HG02884 (cell line): ENCODE measurements at regions not wholly inside any gene's neighbourhood (a gene's known extent, or its start where the extent isn't known, plus 50 kb on each side); places are given as distances from the start of the nearest gene placed in this dataset.
"Not testable (repeated sequence)": the region's sequence is repeated elsewhere in the genome, so short reads cannot be mapped to it uniquely, and the experiment has no call there.

Experiments used
- ATAC-seq: cut with Tn5 transposase; IDR thresholded peaks from one replicate; pipeline ENCODE4 v1.9.1; 2021; ENCODE audit warnings: mild to moderate bottlenecking, moderate library complexity; ENCODE audit not compliant: unreplicated experiment

- ATAC-seq: no peak
Observed at GRCh38 chr2:236767941-236768340, 198.3 kb downstream of the ACKR3 start.

DNA sequence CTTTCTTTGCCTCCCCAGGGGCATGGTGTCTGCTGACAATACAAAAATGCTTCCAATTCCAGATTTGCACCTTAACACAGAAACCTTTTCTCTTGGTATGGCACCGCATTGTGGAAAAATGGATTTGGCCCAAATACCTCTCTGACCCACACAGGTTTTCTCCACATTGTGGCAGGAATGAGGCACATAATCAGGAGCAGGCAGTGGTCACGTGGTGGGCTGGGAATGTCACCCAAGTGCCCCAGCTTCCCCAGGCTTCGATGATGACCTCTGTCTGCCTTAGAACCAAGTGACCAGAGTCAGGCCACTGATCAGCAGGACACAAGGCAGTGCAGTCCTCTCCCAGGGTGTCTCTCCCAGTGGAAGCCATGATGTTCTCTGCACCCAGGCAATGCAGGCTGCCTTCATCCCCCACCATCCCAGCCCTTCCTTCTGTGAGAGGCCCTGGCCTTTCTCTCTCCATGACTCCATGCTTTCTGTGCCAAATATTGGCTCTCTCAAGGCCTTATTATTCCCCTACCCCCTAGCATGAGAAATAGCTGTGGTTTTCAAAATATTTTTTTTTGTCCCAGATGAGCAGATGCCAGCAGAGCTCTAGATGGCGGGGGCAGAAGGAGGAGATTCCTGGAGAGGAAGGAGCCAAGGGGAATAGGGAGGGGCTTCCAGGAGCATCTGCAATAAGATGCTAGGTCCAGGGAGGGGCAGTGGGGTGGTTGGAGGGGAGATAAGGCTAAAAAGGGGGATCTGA lies 198.9 kb downstream of the ACKR3 start:
- no peak for ATAC-seq

DNA sequence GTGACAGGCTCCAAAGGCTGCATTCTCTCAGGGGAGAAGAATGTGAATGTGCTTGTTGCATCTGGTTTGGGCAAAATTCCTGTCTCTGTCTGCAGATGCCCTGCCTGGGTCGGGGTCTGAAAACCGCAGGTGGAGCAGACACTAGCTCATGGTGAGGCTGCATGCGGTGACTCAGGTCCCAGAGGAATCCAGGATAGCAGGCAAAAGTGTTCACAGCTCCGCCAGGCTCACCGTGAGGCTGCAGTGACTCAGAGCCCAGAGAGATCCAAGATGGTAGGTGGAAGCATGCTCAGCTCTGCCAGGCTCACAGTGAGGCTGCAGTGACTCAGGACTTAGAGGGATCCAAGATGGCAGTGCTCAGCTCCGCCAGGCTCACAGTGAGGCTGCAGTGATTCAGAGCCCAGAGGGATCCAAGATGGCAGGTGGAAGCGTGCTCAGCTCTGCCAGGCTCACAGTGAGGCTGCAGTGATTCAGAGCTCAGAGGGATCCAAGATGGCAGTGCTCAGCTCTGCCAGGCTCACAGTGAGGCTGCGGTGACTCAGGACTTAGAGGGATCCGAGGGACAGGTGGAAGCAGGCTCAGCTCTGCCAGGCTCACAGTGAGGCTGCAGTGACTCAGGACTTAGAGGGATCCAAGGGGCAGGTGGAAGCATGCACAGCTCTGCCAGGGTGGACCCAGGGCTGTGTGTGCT lies 200.5 kb downstream of the ACKR3 start:
- ATAC-seq: no peak

- ATAC-seq: no peak
Observed at GRCh38 chr2:236772220-236772837, 202.7 kb downstream of the ACKR3 start.

DNA sequence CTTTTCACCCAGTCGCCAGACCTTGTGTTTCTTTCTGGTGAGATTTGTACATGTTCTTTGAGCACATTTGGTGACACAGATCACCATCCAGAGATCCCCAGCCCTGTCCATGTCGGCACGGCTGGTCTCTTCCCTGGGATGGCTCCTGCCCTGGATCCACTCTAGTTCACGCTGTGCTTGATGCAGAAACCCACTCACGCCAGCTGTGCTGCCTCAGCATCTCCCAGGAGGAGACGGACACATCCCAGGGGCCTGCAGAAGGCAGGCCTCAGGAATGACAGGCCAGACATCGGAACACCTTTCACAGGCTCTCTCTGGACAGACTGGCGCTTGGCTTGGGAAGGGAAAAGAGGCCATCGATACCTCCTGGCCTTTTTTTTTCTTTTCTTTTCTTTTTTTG lies 203.6 kb downstream of the ACKR3 start:
- no peak for ATAC-seq

DNA sequence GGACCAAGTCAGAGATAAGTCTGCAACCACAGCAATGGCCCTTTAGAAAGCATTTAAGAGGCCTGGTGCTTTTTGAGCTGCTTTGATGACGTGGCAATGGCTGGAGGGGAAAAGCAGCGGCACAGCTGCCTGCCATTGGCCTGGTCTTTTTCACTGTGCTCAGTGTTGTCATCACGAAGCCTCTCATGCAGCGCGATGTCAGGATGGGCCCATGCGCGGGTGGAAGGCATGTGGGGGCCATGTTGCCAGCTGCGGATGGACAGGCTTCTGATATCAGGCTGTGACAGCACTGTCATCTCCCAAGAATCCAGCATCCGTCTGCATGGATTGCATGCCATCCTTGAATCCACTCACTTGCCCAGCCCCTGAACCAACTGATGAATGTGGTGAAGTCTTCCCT lies 204.5 kb downstream of the ACKR3 start:
- no peak for ATAC-seq

GRCh38 chr2:236775511-236775910 lies 205.9 kb downstream of the ACKR3 start:
- ATAC-seq: no peak

DNA sequence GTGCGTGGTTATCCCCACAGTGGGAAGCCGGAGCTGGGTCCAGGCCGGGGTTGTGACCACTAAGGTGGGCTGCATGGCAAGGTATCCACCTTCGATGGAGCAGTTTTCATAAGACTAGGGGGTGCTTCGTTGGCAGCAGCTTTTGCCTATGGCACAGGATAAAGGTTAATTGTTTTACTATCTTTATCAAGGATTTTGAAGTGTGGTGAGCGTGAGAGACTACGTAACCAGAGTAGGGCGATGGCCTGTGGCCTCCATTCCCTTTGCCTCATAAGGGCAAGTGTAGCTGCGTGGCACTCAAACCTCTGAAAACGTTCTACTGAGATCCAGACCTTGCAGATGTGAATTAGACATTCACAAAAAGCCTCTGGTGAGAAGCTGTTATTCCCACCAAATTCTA lies 206.6 kb downstream of the ACKR3 start:
- no peak for ATAC-seq

- ATAC-seq: no peak
Observed at GRCh38 chr2:236776695-236777251, 207.1 kb downstream of the ACKR3 start.

- ATAC-seq: no peak
Observed at GRCh38 chr2:236777408-236777807, 207.8 kb downstream of the ACKR3 start.

- ATAC-seq: no peak
Observed at GRCh38 chr2:236781933-236782816, 212.6 kb downstream of the ACKR3 start.

- ATAC-seq: no peak
Observed at GRCh38 chr2:236782938-236783337, 213.3 kb downstream of the ACKR3 start.

DNA sequence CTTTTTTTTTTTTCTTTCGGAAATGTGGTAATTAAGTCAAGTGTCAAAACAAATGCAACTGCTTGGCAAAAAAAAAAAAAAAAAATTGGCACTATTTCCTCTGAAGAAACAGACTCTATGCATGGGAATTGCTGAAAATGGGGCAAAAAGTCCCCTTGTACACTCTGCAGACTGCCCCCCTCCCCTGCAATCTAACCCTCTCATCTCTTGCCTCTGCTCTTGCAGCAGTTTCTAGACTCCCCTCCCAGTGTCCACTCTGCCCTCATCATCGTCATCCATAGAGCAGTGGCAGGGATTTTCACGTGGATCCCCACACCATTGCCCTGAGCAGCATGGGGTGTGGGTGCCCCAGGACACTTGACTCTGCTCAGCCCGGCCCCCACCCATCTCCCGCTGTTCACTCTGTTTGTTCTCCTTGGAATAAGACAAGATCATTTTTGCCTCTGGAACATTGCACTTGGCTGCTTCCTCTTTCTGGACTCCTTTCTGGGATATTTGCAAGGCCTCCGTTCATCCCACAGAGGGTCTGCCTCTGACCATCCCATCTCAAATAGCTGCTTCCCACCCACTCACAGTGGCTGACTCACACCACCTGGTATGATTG lies 213.9 kb downstream of the ACKR3 start:
- no peak for ATAC-seq

GRCh38 chr2:236785611-236786057 lies 216.0 kb downstream of the ACKR3 start:
- ATAC-seq: no peak

- ATAC-seq: no peak
Observed at GRCh38 chr2:236786751-236787150, 217.1 kb downstream of the ACKR3 start.

GRCh38 chr2:236787376-236787775 lies 217.8 kb downstream of the ACKR3 start:
- ATAC-seq: not testable (repeated sequence)

DNA sequence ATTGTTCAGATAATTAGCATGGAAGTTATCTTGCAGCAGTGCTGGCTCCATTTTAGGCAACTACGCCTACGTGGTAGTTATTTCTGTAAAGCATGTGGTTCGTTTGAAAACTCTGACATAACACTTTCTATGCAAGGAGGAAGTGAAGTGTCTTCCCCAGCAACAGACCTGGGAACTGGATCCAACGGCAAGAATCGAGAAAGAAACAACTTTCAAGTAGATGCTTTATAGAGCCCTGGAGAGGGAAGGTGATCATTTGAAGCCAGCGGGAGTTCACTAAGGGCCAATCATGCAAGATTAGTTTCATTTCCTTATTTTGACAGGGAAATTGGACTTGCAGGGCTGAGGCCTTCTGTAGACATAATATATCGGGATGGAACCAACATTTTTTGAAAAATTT lies 218.3 kb downstream of the ACKR3 start:
- no peak for ATAC-seq

GRCh38 chr2:236790963-236791362 lies 221.3 kb downstream of the ACKR3 start:
- ATAC-seq: no peak

GRCh38 chr2:236793023-236794011 lies 223.7 kb downstream of the ACKR3 start:
- ATAC-seq: no peak
